ENCODE measurements at regions not wholly inside any gene's neighbourhood (a gene's known extent, or its start where the extent isn't known, plus 50 kb on each side); places are given as distances from the start of the nearest gene placed in this dataset.

DNA sequence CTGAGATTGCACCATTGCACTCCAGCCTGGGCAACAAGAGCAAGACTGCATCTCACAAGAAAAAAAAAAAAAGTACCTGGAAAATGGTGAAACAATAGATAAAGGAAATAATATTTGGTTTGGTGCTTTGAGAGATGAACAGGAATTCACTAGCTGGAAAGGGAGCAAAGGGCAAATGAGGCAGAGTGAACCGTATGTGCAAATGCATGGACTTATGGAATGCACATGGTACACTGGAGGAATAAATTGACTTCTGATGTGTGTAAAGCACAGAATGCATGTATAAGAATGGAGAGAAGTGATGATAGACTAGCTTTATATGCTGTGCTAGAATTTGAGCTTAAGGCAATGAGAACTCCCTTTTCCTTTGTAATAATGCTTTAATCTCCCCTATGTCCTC, 413.3 kb downstream of the SPRY1 start:
- Histone ChIP-seq H3K4me1 (ENCODE audit: control insufficient read depth, insufficient read depth, low read length, unreplicated experiment) (no peaks in the 10 kb centered on the region), H3K79me2 (ENCODE audit: control insufficient read depth, insufficient read depth, low read length, unreplicated experiment) (no peaks in the 10 kb centered on the region), H3K36me3 (ENCODE audit: insufficient read depth, low read length) (no peaks in the 10 kb centered on the region), H2AFZ (ENCODE audit: low read length, unreplicated experiment) (no peak overlapping the region), H3K27ac (ENCODE audit: low read depth, low read length) (no peak overlapping the region), H3K27me3 (ENCODE audit: insufficient read depth, low read length) (no peaks in the 10 kb centered on the region), H3K4me3 (ENCODE audit: low read depth, low read length) (no peak overlapping the region)

- H2AFZ ChIP-seq (ENCODE audit: low read length, unreplicated experiment): no peak overlapping the region
Observed at GRCh38 chr4:123812066-123812390, 415.4 kb downstream of the SPRY1 start.

GRCh38 chr4:123813901-123814300, 417.3 kb downstream of the SPRY1 start:
- Histone ChIP-seq H3K27ac (ENCODE audit: low read depth, low read length) (no peak overlapping the region), H3K79me2 (ENCODE audit: control insufficient read depth, insufficient read depth, low read length, unreplicated experiment) (no peaks in the 10 kb centered on the region), H3K4me1 (ENCODE audit: control insufficient read depth, insufficient read depth, low read length, unreplicated experiment) (no peaks in the 10 kb centered on the region), H2AFZ (ENCODE audit: low read length, unreplicated experiment) (no peak overlapping the region), H3K4me3 (ENCODE audit: low read depth, low read length) (no peak overlapping the region), H3K36me3 (ENCODE audit: insufficient read depth, low read length) (no peaks in the 10 kb centered on the region), H3K27me3 (ENCODE audit: insufficient read depth, low read length) (no peaks in the 10 kb centered on the region)

More at GRCh38 chr4:123812066-123812390, 415.4 kb downstream of the SPRY1 start:
- Histone ChIP-seq H3K4me1 (ENCODE audit: control insufficient read depth, insufficient read depth, low read length, unreplicated experiment) (no peaks in the 10 kb centered on the region), H3K27ac (ENCODE audit: low read depth, low read length) (no peak overlapping the region), H3K79me2 (ENCODE audit: control insufficient read depth, insufficient read depth, low read length, unreplicated experiment) (no peaks in the 10 kb centered on the region), H3K4me3 (ENCODE audit: low read depth, low read length) (no peak overlapping the region), H3K36me3 (ENCODE audit: insufficient read depth, low read length) (no peaks in the 10 kb centered on the region), H3K27me3 (ENCODE audit: insufficient read depth, low read length) (no peaks in the 10 kb centered on the region)

DNA sequence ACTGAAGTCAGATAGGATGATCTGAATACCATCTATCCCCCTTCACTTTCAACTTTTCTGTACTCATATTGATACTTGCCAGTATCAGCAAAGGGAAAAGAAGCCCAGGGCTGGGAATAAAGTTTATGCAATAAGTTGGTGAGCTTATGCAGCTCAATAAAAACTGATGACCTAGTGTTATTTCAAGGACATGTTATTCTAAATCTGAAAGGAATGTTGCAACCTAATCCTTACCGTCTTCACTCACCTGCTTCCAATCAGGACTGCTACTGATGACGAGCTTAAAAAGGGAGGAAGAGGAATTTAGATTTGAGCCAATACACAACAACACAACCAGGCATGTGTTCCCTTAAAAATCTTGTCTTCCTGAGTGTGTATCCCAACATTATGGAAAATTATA, 419.9 kb downstream of the SPRY1 start:
- H3K4me3 ChIP-seq (ENCODE audit: low read depth, low read length): no peak overlapping the region
- no peaks in the 10 kb centered on the region for H3K36me3 ChIP-seq (ENCODE audit: insufficient read depth, low read length)

DNA sequence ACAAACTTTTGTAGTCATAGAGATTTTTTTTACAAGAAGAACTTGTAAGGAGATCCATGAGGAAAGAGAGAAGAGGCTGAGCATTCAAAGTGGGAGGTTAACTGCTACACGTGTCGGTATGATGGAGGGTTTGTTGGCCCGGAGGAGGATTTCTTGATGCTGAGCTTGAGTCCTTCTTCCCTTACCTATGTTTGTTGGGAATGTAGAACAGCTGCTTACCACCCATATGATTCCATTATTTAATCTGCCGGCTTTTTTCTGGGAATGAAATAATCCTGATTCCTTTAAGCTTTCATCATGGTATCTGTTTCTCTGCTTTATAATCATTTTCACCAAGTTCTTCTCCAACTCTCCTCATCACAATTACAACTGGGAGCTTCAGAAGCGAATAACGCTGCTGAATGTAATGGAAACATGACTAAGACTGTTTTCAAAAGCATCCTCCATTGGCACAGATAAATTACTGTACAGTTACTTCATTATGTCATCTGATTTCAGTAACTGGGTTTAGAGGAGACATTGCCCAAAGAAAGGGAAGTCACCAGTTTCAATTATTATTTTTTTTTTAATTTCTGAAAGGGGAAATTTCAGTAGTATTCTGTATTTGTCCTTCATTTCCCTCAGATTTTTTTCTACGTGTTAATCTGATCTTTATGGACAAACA, 420.6 kb downstream of the SPRY1 start:
- no peaks in the 10 kb centered on the region for H3K27me3 ChIP-seq (ENCODE audit: insufficient read depth, low read length)
- H3K36me3 ChIP-seq (ENCODE audit: insufficient read depth, low read length): no peaks in the 10 kb centered on the region
- H2AFZ ChIP-seq (ENCODE audit: low read length, unreplicated experiment): no peak overlapping the region
- peaks cover 11% of the 10 kb centered on the region for H3K4me1 ChIP-seq (ENCODE audit: control insufficient read depth, insufficient read depth, low read length, unreplicated experiment)
- H3K4me3 ChIP-seq (ENCODE audit: low read depth, low read length): no peak overlapping the region
- no peak overlapping the region for H3K27ac ChIP-seq (ENCODE audit: low read depth, low read length)
- H3K79me2 ChIP-seq (ENCODE audit: control insufficient read depth, insufficient read depth, low read length, unreplicated experiment): no peaks in the 10 kb centered on the region

More for the DNA sequence above, 419.9 kb downstream of the SPRY1 start:
- H3K27me3 ChIP-seq (ENCODE audit: insufficient read depth, low read length): no peaks in the 10 kb centered on the region
- no peak overlapping the region for H3K27ac ChIP-seq (ENCODE audit: low read depth, low read length)
- peaks cover 11% of the 10 kb centered on the region for H3K4me1 ChIP-seq (ENCODE audit: control insufficient read depth, insufficient read depth, low read length, unreplicated experiment)
- no peaks in the 10 kb centered on the region for H3K79me2 ChIP-seq (ENCODE audit: control insufficient read depth, insufficient read depth, low read length, unreplicated experiment)
- no peak overlapping the region for H2AFZ ChIP-seq (ENCODE audit: low read length, unreplicated experiment)

GRCh38 chr4:123819362-123820035, 422.9 kb downstream of the SPRY1 start:
- no peaks in the 10 kb centered on the region for H3K36me3 ChIP-seq (ENCODE audit: insufficient read depth, low read length)
- peak overlapping the region; percentile 70 for H3K27ac ChIP-seq (ENCODE audit: low read depth, low read length)
- no peaks in the 10 kb centered on the region for H3K27me3 ChIP-seq (ENCODE audit: insufficient read depth, low read length)
- H3K4me3 ChIP-seq (ENCODE audit: low read depth, low read length): peak overlapping the region; percentile 17; the same call in 1 of the 2 replicates
- H3K4me1 ChIP-seq (ENCODE audit: control insufficient read depth, insufficient read depth, low read length, unreplicated experiment): peaks cover 17% of the 10 kb centered on the region
- H2AFZ ChIP-seq (ENCODE audit: low read length, unreplicated experiment): peak overlapping the region; percentile 10
- H3K79me2 ChIP-seq (ENCODE audit: control insufficient read depth, insufficient read depth, low read length, unreplicated experiment): no peaks in the 10 kb centered on the region

- H3K4me3 ChIP-seq (ENCODE audit: low read depth, low read length): no peak overlapping the region
- H2AFZ ChIP-seq (ENCODE audit: low read length, unreplicated experiment): no peak overlapping the region
- H3K27ac ChIP-seq (ENCODE audit: low read depth, low read length): peak overlapping the region; percentile 24; the same call in 1 of the 2 replicates
- H3K79me2 ChIP-seq (ENCODE audit: control insufficient read depth, insufficient read depth, low read length, unreplicated experiment): no peaks in the 10 kb centered on the region
- H3K27me3 ChIP-seq (ENCODE audit: insufficient read depth, low read length): no peaks in the 10 kb centered on the region
- H3K36me3 ChIP-seq (ENCODE audit: insufficient read depth, low read length): no peaks in the 10 kb centered on the region
- peaks cover 41% of the 10 kb centered on the region for H3K4me1 ChIP-seq (ENCODE audit: control insufficient read depth, insufficient read depth, low read length, unreplicated experiment)
Observed at GRCh38 chr4:123821861-123822260, 425.3 kb downstream of the SPRY1 start.

DNA sequence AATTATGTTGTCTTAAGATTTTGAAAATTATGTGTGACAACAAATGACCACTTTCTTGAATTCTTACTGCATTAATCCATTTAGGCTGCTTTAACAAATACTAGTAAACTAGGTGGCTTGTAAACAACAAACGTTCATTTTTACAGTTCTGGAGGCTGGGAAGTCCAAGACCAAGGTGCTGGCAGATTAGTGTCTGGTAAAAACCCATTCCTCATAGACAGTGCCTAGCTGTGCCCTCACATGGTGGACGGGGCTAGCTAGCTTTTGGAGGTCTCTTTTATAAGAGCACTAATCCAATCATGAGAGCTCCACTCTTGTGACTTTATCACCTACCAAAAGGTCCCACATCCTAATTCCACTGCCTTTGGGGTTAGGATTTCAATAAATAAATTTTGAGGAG, 425.8 kb downstream of the SPRY1 start:
- Histone ChIP-seq H3K36me3 (ENCODE audit: insufficient read depth, low read length) (no peaks in the 10 kb centered on the region), H3K27ac (ENCODE audit: low read depth, low read length) (0 out of 2 replicates have a peak overlapping the region, but pooled peaks have one; percentile 24)

DNA sequence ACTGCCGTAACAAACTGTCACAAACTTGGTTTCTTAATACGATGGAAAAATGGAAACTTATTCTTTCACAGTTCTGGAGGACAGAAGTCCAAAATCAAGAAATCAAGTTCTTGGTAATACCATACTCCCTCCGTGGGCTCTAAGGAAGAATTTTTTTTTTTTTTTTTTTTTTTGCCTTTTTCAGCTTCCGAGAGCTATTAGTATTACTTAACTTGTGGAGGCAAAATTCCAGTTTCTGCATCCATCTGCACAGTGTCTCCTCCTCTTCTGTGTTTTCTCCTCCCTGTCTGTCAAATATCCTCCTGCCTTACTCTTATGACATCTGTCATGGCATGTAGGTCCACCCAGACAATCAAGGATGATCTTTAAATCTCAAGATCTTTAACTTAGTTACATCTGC, 426.6 kb downstream of the SPRY1 start:
- H3K4me1 ChIP-seq (ENCODE audit: control insufficient read depth, insufficient read depth, low read length, unreplicated experiment): peaks cover 52% of the 10 kb centered on the region
- H2AFZ ChIP-seq (ENCODE audit: low read length, unreplicated experiment): peak overlapping the region; percentile 20
- H3K79me2 ChIP-seq (ENCODE audit: control insufficient read depth, insufficient read depth, low read length, unreplicated experiment): no peaks in the 10 kb centered on the region
- no peaks in the 10 kb centered on the region for H3K27me3 ChIP-seq (ENCODE audit: insufficient read depth, low read length)
- H3K36me3 ChIP-seq (ENCODE audit: insufficient read depth, low read length): no peaks in the 10 kb centered on the region
- no peak overlapping the region for H3K27ac ChIP-seq (ENCODE audit: low read depth, low read length)
- H3K4me3 ChIP-seq (ENCODE audit: low read depth, low read length): no peak overlapping the region

More for the DNA sequence above, 425.8 kb downstream of the SPRY1 start:
- Histone ChIP-seq H3K4me1 (ENCODE audit: control insufficient read depth, insufficient read depth, low read length, unreplicated experiment) (peaks cover 46% of the 10 kb centered on the region), H3K27me3 (ENCODE audit: insufficient read depth, low read length) (no peaks in the 10 kb centered on the region), H2AFZ (ENCODE audit: low read length, unreplicated experiment) (no peak overlapping the region), H3K79me2 (ENCODE audit: control insufficient read depth, insufficient read depth, low read length, unreplicated experiment) (no peaks in the 10 kb centered on the region), H3K4me3 (ENCODE audit: low read depth, low read length) (no peak overlapping the region)

DNA sequence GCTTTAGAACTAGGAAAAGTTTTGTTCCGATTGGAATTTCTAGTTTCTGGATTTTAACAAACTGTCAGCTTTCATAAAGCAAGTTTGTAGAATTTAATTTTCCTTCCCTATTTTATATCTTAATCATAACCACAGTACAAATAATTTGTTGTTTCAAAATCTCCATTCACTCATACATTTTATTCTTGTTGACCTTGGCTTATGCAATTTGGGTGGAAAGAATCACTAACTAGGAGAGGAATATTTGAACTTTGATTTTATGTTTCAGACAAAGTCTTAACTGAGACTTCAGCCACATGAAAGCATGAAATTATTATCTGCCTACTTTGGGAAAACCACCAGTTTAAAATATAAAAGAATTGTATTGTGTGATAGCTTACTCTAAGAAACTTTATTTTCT, 427.9 kb downstream of the SPRY1 start:
- H3K4me1 ChIP-seq (ENCODE audit: control insufficient read depth, insufficient read depth, low read length, unreplicated experiment): peaks cover 47% of the 10 kb centered on the region
- peak overlapping the region; percentile 90 for H3K27ac ChIP-seq (ENCODE audit: low read depth, low read length)
- H3K79me2 ChIP-seq (ENCODE audit: control insufficient read depth, insufficient read depth, low read length, unreplicated experiment): no peaks in the 10 kb centered on the region
- H3K27me3 ChIP-seq (ENCODE audit: insufficient read depth, low read length): no peaks in the 10 kb centered on the region
- no peak overlapping the region for H3K4me3 ChIP-seq (ENCODE audit: low read depth, low read length)
- H2AFZ ChIP-seq (ENCODE audit: low read length, unreplicated experiment): no peak overlapping the region
- no peaks in the 10 kb centered on the region for H3K36me3 ChIP-seq (ENCODE audit: insufficient read depth, low read length)
